SW480 (cell line): ENCODE measurements at regions not wholly inside any gene's neighbourhood (a gene's known extent, or its start where the extent isn't known, plus 50 kb on each side); places are given as distances from the start of the nearest gene placed in this dataset.

Experiments used
- DNase-seq: peaks from one replicate; pipeline ENCODE4 v3.0.0-alpha.2; 2016; ENCODE audit warnings: low spot score

- no peak for DNase-seq
These were observed 344.4 kb downstream of the THBS2 start for GRCh38 chr6:168909288-168909687.

GRCh38 chr6:168908887-168909286 lies 344.8 kb downstream of the THBS2 start:
- DNase-seq, result no peak

- no peak for DNase-seq
These were observed 345.5 kb downstream of the THBS2 start for GRCh38 chr6:168908166-168908565.

- DNase-seq, result no peak
These were observed 347.3 kb downstream of the THBS2 start for GRCh38 chr6:168906391-168906790.

- no peak for DNase-seq
These were observed 348.1 kb downstream of the THBS2 start for GRCh38 chr6:168905451-168906090.

- no peak for DNase-seq
These were observed 349.9 kb downstream of the THBS2 start for GRCh38 chr6:168903613-168904345.

- DNase-seq, result no peak
These were observed 351.6 kb downstream of the THBS2 start for GRCh38 chr6:168902075-168902474.

- no peak for DNase-seq
These were observed 352.6 kb downstream of the THBS2 start for GRCh38 chr6:168901076-168901475.

- no peak for DNase-seq
These were observed 357.3 kb downstream of the THBS2 start for GRCh38 chr6:168896321-168896720.

- DNase-seq, result peak; percentile 73
These were observed 358.4 kb downstream of the THBS2 start for GRCh38 chr6:168895102-168895812.

GRCh38 chr6:168892031-168892430 lies 361.6 kb downstream of the THBS2 start:
- no peak for DNase-seq

GRCh38 chr6:168890981-168891365 lies 362.7 kb downstream of the THBS2 start:
- no peak for DNase-seq

GRCh38 chr6:168890306-168890980 lies 363.2 kb downstream of the THBS2 start:
- no peak for DNase-seq

GRCh38 chr6:168888786-168889345 lies 364.8 kb downstream of the THBS2 start:
- DNase-seq, result no peak

GRCh38 chr6:168888102-168888501 lies 365.5 kb downstream of the THBS2 start:
- DNase-seq, result no peak

- DNase-seq, result no peak
These were observed 366.0 kb downstream of the THBS2 start for GRCh38 chr6:168887621-168888020.

GRCh38 chr6:168886964-168887363 lies 366.7 kb downstream of the THBS2 start:
- DNase-seq, result peak; percentile 44

- peak; percentile 90 for DNase-seq
These were observed 367.6 kb downstream of the THBS2 start for GRCh38 chr6:168885751-168886742.

GRCh38 chr6:168885196-168885595 lies 368.4 kb downstream of the THBS2 start:
- DNase-seq, result no peak

GRCh38 chr6:168884646-168885086 lies 369.0 kb downstream of the THBS2 start:
- peak; percentile 40 for DNase-seq
